ENCODE measurements at regions not wholly inside any gene's neighbourhood (a gene's known extent, or its start where the extent isn't known, plus 50 kb on each side); places are given as distances from the start of the nearest gene placed in this dataset.

DNA sequence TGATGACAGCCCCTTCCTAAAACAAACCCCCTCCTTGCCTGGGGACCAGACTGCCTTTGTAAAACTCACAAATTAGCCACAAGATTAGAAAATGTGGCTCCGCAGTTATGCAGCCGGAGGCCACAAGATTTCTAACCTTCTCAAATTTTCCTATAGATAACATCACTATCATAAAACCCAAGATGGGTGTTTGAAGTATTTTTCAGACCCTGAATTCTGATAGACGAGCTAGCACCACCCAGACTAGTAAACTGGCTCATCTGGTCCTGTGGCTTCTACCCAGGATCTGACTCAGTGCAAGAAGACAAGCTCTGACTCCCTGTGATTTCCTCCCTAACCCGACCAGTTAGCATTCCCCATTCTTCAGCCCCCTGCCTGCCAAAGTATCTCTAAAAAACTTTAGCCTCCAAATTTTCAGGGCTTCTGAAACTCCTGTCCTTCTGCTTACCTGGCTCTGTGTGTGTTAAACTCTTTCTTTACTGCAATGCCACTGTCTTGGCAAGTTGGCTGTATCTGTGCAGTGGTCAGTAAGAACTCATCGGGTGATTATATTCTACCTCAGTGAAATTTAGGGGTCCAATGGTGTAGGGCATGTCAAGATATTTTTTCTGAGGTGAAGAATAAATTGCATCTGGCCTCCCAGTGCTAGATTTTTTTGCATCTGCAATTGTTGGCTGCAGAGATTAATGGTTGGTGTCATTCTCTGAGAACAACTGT is 102.1 kb downstream of the S1PR1 start:
- H3K27me3 Mint-ChIP-seq (ENCODE audit: unreplicated experiment), result no peaks in the 10 kb centered on the region
- peaks cover 5% of the 10 kb centered on the region for H3K36me3 Mint-ChIP-seq (ENCODE audit: unreplicated experiment)

DNA sequence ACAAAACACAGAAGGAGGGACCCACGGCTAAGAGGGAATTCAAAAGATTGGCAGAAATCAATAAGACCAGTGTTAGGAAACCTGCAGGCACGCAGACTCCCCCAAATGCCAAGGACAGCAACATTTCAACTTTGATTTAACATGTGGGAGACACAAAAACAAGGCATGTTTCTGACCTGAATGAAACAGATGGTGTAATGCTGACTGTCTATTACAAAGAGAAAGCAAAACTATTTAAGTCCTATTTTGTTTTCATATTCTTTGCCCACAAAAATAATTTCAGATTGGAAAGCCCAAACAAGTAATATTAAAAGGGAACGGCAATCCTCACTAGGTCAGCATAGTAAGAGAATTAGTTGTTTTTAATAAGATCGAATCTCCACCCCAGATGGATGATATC is 107.9 kb downstream of the S1PR1 start:
- Mint-ChIP-seq H3K27me3 (ENCODE audit: unreplicated experiment) (no peaks in the 10 kb centered on the region), H3K4me1 (ENCODE audit: low read depth, unreplicated experiment) (peaks cover 13% of the 10 kb centered on the region), H3K27ac (ENCODE audit: unreplicated experiment) (peak overlapping the region; percentile 33)

More for the DNA sequence above, 102.1 kb downstream of the S1PR1 start:
- Mint-ChIP-seq H3K27ac (ENCODE audit: unreplicated experiment) (no peak overlapping the region), H3K4me3 (ENCODE audit: unreplicated experiment) (no peak overlapping the region), H3K9me3 (ENCODE audit: unreplicated experiment) (no peaks in the 10 kb centered on the region), H3K4me1 (ENCODE audit: low read depth, unreplicated experiment) (no peaks in the 10 kb centered on the region)
- DNase-seq, result no peak
- TF ChIP-seq, protein P1, sequence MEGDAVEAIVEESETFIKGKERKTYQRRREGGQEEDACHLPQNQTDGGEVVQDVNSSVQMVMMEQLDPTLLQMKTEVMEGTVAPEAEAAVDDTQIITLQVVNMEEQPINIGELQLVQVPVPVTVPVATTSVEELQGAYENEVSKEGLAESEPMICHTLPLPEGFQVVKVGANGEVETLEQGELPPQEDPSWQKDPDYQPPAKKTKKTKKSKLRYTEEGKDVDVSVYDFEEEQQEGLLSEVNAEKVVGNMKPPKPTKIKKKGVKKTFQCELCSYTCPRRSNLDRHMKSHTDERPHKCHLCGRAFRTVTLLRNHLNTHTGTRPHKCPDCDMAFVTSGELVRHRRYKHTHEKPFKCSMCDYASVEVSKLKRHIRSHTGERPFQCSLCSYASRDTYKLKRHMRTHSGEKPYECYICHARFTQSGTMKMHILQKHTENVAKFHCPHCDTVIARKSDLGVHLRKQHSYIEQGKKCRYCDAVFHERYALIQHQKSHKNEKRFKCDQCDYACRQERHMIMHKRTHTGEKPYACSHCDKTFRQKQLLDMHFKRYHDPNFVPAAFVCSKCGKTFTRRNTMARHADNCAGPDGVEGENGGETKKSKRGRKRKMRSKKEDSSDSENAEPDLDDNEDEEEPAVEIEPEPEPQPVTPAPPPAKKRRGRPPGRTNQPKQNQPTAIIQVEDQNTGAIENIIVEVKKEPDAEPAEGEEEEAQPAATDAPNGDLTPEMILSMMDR (IDR thresholded peaks at IDR 0.05; ENCODE audit: partially characterized antibody, unreplicated experiment), result no peak

DNA sequence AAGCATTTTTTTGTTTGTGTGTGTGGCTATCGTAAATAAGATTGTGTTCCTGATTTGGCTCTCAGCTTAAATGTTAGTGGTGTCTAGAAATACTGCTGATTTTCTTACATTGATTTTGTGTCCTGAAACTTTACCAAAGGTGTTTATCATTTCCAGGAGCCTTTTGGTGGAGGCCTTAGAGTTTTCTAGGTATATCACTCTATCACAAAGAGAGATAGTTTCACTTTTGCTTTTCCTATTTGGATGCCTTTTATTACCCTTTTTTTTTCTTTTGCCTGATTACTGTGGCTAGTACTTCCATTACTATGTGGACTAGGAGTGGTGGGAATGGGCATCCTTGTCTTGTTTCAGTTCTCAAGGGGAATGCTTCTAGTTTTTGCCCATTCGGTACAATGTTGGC is 109.6 kb downstream of the S1PR1 start:
- Mint-ChIP-seq H3K27ac (ENCODE audit: unreplicated experiment) (no peak overlapping the region), H3K9me3 (ENCODE audit: unreplicated experiment) (no peaks in the 10 kb centered on the region), H3K4me1 (ENCODE audit: low read depth, unreplicated experiment) (peaks cover 13% of the 10 kb centered on the region), H3K4me3 (ENCODE audit: unreplicated experiment) (no peak overlapping the region), H3K27me3 (ENCODE audit: unreplicated experiment) (no peaks in the 10 kb centered on the region), H3K36me3 (ENCODE audit: unreplicated experiment) (no peaks in the 10 kb centered on the region)
- TF ChIP-seq, protein P1 (IDR thresholded peaks at IDR 0.05; ENCODE audit: partially characterized antibody, unreplicated experiment), result no peak
- DNase-seq, result no peak

More for the DNA sequence above, 107.9 kb downstream of the S1PR1 start:
- TF ChIP-seq, protein P1 (IDR thresholded peaks at IDR 0.05; ENCODE audit: partially characterized antibody, unreplicated experiment), result no peak
- Mint-ChIP-seq H3K4me3 (ENCODE audit: unreplicated experiment) (no peak overlapping the region), H3K36me3 (ENCODE audit: unreplicated experiment) (no peaks in the 10 kb centered on the region), H3K9me3 (ENCODE audit: unreplicated experiment) (no peaks in the 10 kb centered on the region)
- no peak for DNase-seq

DNA sequence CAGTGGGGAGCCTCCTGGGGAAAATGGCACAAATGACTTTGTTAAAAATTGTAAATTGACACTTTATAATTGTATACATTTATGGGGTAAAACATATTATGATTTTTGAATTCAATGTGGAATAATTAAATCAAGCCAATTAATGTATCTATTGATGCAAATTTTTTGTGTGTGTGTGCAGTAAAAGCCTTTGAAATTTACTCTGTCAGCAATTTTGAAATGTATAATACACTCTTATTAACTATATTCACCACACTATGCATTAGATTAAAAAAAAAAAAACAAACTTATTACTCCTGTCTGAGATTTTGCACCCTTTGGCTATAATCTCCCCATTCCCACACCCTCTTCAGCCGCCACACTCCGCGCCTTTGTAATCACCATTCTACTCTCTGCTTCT is 119.2 kb downstream of the S1PR1 start:
- Mint-ChIP-seq H3K27me3 (ENCODE audit: unreplicated experiment) (peaks cover under 1% of the 10 kb centered on the region), H3K9me3 (ENCODE audit: unreplicated experiment) (peaks cover 3% of the 10 kb centered on the region), H3K4me3 (ENCODE audit: unreplicated experiment) (no peak overlapping the region), H3K4me1 (ENCODE audit: low read depth, unreplicated experiment) (peaks cover 5% of the 10 kb centered on the region), H3K27ac (ENCODE audit: unreplicated experiment) (no peak overlapping the region), H3K36me3 (ENCODE audit: unreplicated experiment) (no peaks in the 10 kb centered on the region)
- no peak for DNase-seq
- TF ChIP-seq, protein P1 (IDR thresholded peaks at IDR 0.05; ENCODE audit: partially characterized antibody, unreplicated experiment), result no peak

DNA sequence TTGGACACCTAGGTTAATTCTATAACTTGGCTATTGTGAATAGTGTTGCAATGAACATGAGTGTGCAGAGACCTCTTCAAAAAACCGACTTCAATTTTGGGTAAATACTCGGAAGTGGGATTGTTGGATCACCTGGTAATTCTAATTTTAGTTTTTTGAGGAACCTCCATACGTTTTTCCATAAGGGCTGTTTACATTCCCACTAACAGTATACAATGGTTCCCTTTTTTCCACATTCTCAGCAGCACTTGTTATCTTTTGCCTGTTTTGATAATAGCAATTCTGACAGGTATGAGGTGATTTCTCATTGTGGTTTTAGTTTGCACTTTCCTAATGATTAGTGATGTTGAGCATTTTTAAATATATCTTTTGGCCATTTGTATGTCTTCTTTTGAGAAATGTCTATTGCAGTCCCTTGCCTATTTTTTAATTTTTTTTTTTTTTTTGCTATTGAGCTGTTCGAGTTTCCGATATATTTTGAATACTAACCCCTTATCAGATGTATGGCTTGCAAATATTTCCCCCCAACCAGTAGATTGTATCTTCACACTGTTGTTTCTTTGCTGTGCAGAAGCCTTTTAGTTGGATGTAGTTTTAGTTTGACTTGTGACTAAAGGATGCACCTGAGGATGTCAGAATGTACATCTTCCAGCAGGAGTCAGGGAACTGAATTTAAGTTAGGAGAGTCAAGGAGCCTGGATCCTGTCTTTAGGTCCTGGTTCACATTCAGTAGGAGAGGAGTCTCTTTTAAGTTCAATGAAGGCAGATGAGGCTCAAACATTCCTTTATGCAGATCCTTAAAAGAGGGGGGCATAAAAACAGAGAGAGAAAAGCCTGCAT is 120.0 kb downstream of the S1PR1 start:
- no peak overlapping the region for H3K27ac Mint-ChIP-seq (ENCODE audit: unreplicated experiment)
- H3K4me1 Mint-ChIP-seq (ENCODE audit: low read depth, unreplicated experiment), result peaks cover 5% of the 10 kb centered on the region
- DNase-seq, result no peak
- no peaks in the 10 kb centered on the region for H3K36me3 Mint-ChIP-seq (ENCODE audit: unreplicated experiment)
- TF ChIP-seq, protein P1 (IDR thresholded peaks at IDR 0.05; ENCODE audit: partially characterized antibody, unreplicated experiment), result no peak
- peaks cover 4% of the 10 kb centered on the region for H3K27me3 Mint-ChIP-seq (ENCODE audit: unreplicated experiment)
- peaks cover 3% of the 10 kb centered on the region for H3K9me3 Mint-ChIP-seq (ENCODE audit: unreplicated experiment)
- H3K4me3 Mint-ChIP-seq (ENCODE audit: unreplicated experiment), result no peak overlapping the region

All from glutamatergic neuron (in vitro differentiated cells).